GM19395 (cell line): ENCODE measurements at regions not wholly inside any gene's neighbourhood (a gene's known extent, or its start where the extent isn't known, plus 50 kb on each side); places are given as distances from the start of the nearest gene placed in this dataset.

ENCODE experiments used
- ATAC-seq: cut with Tn5 transposase; IDR thresholded peaks from one replicate; pipeline ENCODE4 v1.9.1; 2021; ENCODE audit warnings: mild to moderate bottlenecking, moderate library complexity; ENCODE audit not compliant: unreplicated experiment

DNA sequence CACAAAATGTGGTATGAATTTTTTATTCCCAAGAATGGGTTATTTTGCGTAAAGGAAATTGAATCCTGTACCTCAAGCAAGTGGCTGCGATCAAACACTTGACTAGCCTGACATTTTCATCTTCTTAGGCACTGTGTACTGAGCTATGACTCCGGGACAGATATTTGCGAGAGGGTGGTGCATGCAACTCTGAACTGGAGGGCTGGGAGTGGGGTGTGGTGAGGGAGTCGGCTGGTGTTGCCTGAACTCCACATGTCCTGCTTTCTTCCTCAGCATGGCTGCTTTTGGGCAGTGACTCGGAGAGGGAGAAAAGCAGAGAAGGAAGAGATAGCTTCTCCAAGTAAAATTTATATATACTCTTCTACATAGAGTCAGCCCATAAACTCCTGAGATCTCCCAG lies 68.5 kb upstream of the GATB start:
- no peak for ATAC-seq

DNA sequence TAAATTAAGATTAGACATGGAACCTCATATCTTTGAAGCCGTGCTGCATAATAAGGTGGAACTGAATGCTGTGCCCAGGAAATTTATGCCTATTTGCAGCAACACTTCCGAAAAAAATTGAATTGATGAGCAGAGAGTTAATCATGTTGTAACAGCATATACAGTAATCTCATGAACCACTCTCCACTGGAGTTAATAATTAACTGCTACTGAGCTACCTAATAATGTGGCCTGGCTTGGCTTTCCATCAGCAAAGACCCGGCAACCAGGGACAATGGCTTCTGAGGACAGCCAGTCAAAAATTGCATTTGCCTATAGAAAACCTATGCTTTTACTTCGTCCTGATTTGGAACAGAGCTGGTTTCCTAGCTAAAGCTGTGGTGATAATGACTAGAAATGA lies 63.8 kb upstream of the GATB start:
- no peak for ATAC-seq

DNA sequence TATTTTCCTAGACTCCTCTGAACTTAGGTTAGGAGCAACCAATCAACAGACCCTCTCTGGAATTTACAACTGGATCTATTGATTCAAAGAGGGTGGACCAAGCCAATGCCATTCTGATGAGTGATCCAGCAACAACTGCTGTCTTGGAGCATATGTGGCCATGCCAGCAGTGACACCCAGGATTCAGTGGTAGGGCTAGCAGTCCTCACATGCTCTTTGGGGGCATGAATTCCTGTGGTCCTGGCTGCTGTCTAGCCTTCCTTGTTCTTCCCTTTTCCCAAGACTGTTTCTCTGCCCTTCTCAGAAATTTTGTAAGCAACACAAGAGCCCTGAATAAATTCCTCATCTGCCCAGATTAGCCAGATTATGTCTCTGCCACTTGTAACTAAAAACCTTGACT lies 61.5 kb upstream of the GATB start:
- ATAC-seq, result no peak

DNA sequence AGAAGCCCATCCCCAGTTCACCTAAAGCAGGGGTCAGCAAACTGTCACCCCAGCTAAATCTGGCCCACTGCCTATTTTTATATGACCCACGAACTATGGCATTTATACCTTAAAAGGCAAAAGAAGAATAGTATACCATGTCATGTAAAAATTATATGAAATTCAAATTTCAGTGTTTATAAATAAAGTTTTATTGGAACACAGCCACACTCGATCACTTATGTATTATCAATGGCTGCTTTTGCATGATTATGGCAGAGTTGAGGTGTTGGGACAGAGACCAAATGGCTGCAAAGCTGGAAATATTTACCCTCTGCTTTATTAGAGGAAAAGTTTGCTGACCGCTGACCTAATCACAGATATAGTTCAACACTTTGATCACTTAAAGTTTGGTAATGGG lies 59.2 kb upstream of the GATB start:
- no peak for ATAC-seq

DNA sequence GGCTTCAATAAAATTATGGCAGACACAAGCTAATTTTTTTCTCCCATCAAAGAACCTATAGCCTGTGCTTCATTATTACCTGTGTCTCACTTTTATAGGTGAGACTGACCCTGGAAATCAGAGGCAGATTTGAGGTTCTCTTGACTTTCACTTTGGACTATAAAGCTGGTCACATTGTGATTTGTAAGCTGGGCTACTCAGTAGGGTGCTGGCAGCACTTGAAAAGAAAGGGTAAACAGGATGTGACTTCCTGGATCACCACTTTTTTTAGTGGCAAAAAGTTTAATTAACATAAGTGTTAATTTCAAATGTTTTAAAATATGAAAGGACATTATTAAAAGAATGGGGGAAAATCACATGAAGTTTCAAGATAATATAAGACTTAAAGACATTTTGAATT lies 50.6 kb upstream of the GATB start:
- ATAC-seq, result no peak
